SIG-M5 treated with dmso at 0.1 percent for 504 hours (cell line): ENCODE measurements at regions not wholly inside any gene's neighbourhood (a gene's known extent, or its start where the extent isn't known, plus 50 kb on each side); places are given as distances from the start of the nearest gene placed in this dataset.

Source experiments
- DNase-seq: peaks from one replicate; lab custom pipeline; 2025; ENCODE audit not compliant: unreplicated experiment; lab: John Stamatoyannopoulos, UW

DNA sequence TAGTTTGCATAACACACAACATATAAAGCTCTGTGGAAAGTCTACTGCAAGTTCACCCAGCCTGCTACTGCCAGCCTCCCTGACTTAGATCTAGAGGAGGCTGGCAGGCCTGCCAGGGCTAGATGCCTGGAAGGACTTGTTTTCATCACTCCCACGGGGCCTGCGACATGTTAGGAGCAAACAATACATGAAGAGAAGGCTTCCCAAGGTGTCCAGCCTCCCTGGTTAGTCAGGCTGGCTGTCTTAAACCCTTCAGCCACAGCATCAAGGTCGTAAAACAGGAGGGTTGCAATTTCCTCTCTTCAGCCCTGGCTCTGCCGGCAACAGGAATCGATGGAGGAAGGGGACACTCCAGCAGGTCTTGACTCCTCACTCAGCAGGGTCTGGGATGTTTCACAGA, 104.5 kb downstream of the NGF start:
- DNase-seq: no peak

DNA sequence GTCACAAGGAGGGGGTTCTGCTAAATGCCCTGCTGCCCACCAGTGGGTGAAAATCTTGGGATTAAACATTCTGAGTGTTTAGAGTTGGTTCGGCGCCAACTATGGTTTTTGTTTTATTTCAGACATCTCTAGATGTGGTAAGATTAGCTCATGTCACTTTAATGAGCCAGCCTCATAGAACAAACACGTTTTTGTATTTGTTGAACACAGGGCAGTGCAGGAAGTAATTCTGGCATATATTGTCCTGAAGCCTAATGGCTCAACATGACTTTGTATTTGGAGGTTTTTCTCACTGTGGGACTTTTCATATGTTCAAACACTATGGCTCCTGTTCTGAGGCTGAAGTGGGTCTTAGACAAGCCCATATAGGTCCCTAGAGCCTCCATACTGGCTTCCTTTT, 107.8 kb downstream of the NGF start:
- peak; percentile 1 for DNase-seq

DNA sequence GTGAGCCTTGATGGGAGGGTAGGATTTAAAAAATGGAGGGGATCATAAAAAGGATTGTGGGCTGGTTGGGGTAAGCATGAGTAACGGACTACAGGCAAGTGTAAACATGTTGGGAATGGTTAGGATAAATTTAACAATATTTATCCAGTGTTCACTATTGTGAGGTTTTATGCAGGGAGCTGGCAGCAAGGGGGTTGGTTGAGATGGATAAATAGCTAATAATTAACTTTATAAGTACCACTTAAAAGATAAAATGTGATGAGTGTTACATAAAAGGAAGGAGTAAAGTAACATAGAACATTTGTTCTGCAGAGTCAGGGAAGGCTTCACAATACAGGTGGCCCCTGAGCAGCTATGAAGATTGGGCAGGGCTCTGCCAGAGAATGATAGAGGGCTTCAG, 109.0 kb downstream of the NGF start:
- no peak for DNase-seq

DNA sequence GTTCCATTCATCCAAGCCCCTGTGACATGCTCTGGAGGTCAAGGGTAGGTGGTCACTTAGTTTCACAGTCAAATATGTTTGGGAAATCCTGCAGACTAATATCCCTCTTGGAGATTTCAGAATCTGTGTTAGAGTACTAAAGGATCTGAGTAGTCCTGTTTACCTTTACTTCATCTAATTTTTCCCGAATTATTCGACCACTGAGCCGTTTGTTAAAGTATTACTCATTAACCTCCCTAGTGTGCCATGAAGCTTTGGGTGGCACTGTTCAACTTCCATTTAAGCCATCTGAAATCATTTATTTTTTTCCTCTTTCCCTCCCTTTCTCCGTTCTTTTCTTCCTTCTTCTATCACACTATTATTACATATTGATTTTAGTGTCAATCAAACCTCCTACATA, 109.9 kb downstream of the NGF start:
- no peak for DNase-seq

DNA sequence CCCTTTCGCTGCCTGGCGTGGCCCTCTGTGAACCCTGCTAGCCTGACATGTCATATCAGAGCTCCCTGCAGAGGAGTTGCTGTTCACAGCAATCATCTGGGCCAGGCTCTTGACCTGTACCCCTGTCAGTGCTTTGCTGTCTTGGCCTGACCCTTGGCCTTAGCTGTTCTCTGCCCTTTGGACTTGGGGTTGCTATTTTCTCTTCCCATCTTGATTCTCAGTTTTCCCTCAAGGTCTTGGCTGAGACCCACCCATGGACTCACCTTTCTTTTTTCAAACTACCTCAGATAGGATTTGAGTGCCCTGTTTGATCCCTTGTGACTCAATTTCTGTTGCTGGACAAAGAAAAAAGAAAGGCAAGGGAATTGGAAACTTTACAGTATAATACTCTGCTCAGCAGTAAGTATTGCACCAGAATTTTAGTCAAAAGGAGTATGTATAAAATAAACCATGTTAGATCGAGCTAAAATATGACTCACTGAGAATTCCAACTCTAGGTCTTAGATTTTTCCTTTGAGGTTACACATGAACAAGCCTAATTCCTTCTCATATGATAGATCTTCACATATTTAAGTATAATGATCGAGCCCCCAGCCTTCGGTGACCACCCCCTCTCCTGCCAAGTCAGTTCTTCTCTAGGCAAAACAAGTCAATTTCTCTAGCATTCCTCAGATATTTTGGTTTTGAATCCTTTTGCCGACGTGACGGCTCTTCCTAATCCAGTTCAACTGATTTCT, 110.5 kb downstream of the NGF start:
- no peak for DNase-seq

DNA sequence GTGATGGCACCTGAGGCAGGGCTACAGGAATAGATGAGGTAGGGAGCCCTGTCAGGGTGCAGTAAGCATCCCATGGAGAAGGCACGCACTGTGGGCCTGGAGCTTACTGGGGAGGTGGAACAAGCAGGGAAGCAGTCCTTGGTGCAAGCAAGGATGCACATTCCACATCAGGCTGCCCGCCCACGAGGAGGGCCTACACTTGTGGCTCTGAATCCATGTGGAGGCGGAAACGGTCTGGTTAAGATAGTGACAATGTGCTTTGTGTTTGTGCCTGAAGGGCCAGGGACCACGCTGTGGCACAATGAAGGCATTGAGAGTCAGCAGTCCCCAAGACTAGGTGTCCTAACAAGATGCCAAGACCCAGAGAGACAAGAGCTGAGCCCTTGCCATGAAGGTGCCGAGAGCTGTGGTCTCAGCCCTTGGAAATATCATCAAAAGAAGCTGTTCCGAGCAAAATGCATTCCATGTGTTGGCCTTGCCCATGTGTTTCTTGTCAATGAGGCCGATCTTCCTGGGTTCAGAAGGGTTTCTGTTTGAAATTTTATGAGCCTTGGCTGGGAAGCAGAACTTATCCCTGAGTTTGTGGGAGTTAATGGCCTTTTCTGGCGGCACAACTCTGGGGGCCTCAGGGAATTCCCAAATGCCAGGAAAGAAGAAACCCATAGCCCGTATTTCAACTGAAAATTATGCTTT, 111.9 kb downstream of the NGF start:
- DNase-seq: no peak

DNA sequence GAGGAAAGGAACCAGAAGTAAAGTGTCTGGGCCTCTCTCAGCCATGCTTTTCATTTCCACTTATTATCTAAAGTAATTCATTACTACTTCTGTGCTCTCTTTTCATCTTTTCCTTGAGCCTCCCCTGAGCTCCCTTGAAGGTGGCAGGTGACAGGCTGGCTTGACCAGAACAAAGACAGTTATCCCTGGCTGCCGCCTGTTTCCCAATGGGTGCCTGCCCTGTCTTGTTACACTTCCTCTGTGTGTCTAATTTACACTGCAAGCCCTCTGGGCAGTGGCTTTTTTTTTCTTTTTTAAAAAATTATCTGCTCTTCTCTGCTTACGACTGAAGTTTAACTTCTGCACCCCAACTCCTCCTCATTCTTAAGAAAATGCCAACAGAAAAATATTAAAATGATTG, 113.4 kb downstream of the NGF start:
- DNase-seq: no peak

DNA sequence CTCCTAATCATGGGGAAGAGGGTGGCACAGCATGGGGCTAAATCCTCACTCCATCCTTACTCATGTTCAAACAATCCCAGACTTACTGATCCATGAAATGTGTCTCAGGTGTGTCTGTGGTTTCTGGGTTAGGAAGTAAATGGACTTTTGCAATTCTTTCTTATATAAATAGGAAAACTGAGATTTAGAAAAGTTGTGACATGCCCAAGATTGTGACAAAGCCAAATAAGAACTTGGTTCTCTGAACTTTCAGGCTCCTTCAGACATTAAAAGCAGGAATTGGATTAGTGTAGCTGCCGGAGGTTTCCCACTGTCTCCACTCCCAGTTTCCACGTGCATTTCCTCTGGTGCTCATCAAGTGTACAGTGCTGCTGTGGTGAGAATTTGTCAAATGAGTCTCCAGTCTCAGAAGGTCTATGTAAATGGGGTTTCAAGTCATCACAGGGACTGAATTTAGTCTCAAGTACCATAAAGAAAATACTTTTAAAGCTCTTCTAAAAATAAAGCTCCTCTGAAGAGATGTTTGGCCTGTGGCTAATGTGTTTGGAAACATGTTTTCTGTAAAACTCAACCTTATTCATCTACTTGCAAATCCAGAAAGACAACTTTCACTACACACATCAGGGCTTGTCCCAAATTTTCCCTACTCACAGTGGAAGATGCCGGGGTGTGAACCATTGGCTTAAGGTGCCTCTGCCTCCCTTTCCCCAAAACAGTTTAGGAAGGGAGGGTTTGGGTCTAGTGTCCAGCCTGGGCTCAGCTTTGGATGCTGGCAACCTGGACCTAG, 115.2 kb downstream of the NGF start:
- no peak for DNase-seq

DNA sequence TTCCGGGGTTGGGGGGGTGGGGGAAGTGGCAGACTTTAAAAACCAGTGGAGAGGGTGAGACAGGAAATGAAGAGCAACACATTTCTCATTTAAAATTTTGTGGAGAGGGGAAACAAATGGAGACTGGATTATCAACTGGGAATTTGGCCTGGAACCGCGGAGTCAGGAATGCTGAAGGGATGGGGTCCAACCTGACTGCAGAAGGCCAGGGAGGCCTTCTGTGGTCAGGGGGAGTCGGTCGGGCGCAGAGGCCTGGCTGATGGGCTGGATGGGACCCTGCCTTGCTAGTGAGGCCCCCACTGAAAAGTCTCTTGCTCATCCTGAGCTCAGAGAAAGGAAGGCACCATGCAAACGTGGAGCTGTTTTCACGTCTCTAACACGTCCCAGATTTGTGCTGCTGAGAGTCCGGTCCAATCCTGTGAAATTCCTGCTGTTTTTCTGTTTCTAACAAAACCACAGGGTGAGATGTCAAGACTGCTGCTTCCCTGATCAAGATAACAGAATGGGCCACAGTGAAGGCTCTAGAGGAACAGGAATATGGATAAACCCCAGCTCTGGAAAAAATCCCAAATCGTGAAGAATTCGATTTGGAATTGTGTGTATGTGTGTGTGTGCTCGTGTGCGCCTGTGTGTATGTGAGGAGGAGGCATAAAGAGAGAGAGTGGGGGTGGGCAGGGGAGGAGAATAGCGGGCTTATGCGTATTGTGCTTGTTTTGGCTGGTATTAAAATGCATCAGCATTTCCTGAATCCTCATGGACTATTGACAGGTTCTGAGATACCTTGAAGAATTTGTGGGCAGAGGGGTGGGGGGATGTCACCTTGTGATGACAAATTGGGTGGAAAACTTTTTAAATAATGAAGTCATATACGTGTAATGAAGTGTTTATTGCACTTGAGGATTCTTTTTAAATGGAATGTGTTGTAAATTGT, 117.4 kb downstream of the NGF start:
- DNase-seq: no peak

DNA sequence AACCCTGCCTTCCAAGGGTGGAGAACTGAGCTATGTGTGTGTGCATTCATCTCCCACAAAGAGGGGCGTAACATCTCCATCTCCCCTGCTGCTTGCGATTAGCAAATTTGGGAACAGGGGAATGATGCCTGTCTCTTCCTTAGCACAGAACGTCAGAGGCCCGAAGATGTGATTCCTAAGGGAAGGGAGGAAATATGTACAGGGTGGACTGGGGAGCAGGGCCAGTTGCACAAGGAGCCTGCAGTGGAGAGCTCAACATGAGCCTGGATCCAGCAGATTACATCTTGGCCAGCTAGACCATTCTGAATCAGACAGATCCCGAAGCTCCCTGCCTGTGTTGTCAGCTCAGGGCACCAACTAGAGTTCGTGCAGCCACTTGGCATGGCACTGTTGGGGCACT, 118.1 kb downstream of the NGF start:
- DNase-seq: no peak

DNA sequence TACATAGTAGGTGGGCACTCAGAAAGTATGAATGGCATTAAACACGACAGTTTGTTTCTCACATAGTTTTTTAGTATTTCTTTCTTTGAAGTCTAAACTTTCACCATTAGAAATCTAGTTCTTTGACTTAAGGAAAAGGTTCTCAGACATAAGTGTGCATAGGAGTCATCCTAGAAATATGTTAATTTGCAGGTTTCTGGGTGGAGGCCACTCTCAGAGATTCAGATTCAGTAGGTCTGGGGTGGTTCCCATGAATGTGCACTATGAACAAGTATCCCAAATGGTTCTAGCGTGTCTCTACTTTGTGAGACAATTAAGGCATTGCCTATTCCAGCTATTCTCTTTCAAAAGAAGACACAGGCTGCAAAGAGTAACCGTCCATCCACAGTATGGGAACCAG, 119.3 kb downstream of the NGF start:
- no peak for DNase-seq

DNA sequence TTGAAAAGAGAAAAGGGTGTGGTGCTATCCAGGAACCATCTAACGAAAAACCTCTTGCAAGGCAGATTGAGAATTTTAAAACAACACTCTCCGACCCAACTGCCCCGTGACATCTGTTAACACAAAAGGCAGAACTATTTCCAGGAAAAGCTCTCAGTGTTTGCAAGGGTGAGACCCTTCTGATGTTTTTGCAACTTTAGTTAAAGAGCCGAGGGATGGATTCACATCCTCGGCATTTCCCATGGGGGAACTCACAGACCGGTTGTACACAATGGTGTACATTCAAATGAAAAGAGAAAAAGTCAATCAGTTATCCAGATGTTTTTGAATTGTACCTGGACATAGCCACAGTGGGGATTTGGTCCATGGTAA, 120.0 kb downstream of the NGF start:
- DNase-seq: no peak

DNA sequence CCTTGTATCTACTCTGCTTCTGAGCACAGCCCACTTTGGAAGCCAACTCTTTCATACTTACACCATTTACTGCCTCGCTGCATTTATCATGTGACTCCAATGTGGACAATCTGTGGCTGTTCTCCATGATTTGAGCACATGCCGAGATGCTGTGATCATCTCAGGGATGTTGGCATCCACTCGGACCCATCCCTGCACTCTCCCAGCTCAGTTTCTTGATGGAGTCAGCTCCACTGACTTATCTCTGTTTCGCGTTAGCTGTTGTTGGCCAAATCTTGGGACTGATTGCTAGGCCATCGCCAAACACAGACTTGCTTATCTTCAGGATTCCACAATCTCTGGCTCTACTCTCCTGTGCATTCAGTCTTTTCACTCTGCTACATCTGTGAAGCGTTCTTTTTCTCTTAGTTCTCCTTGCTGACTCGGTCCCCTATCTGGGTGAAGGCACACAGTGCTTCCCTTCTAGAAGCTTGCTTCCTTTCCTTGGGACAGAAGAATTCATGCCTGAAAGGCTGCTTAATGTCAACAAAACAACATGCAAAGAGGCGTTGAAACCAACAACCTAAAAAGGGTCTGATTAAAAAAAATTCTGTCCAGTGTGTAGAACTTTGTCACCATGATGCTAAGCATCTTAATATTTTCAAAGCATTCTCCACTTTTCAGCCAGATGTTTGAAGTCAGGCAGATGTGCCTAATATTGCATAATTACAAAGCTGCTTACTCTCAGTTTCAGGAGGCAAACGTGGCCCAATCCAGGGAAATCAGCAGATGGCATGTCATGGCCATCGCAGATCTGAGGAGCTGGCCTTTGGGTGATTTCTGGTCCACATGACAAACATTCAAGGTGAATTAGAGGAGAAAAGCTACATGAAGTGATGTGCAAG, 120.7 kb downstream of the NGF start:
- no peak for DNase-seq

DNA sequence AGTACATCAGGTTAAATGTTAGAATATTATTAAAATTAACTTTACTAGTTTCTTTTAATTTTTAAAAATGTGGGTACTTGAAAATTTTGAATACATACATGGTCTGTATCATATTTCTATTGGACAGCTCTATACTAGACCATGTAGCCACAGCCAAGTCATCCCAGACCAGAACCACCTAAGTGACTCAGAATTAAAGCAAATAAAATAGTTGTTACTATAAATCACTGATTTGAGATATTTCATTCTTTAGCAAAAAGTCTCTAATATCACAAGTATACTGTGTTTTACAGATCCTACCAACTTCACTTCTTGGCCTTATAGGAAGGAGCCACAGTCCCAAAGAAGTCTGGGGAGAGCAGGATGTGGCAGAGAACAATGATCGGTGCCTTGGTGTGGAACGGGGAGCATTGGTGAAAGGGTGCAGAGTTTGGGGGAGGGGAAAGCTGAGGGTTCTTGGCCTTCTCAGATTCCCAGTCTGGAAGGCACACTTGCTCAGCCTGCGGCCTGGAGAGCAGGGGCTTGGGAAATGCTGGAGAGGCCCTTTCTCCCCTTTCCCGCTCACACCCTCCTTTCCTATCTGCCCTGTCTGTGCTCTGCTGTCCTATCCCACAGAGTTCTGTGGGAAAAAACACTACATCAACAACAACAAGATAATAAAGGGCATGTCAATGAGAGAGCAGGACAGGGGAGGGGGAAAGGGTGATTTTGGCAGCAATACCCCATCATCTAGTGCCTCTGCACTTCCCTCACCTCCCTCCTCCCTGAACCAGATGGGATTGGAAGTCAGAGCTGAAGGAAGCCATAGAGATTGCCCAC, 122.1 kb downstream of the NGF start:
- DNase-seq: no peak

DNA sequence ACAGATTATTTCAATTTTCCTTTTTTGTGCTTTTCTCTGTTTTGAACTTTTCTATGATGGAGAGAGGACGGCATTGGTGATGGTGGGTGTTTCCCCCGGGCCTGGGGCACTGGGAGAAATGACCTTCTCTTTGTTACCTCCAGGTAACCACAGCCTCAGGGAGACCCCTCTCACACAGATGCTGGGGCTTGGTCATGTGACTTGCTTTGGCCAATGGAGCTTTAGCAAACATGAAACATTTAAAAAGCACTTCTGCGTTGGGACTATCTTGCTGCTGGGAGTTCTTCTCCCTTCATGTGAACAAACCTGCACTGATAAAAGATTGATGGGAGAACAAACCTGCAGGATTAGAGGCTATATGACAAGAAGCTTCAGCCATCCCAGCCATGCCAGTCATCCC, 122.9 kb downstream of the NGF start:
- DNase-seq: no peak

DNA sequence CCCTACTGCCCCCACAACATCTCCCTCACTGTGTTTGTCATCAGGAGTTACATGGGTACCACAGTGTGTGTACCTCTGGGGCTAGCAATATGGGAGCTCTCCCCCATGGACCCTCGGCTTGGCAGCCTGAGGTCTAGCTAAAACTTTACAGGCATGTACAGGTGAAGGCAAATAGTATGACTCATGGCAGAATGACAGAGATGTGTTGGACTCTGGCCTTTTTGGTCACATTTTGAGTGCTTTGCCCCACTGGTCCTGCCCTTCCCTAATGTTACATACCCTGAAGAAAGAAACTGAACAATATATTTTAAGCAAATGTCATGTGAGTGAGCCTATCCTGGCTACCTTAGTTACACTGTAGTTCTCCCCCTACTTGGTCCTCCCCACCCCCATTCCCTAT, 124.0 kb downstream of the NGF start:
- no peak for DNase-seq

DNA sequence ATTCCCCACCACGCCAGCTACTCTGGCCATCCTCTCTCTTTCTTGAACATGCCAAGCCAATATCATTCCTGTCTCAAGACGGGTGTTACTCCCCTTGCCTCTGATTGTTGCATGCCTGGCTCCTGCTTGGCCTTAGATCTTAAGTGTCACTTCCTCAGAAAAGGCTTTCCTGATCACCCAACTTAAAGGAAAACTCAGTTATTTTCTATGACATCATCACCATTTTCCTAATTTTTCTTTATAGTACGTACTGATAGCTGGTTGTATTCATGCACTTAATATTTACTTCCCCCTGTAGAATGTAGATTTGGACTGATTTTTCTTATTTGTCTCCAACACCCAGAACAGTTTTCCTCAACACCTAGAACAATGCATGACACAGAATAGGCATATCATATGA, 123.8 kb upstream of the TSPAN2 start:
- DNase-seq: no peak

DNA sequence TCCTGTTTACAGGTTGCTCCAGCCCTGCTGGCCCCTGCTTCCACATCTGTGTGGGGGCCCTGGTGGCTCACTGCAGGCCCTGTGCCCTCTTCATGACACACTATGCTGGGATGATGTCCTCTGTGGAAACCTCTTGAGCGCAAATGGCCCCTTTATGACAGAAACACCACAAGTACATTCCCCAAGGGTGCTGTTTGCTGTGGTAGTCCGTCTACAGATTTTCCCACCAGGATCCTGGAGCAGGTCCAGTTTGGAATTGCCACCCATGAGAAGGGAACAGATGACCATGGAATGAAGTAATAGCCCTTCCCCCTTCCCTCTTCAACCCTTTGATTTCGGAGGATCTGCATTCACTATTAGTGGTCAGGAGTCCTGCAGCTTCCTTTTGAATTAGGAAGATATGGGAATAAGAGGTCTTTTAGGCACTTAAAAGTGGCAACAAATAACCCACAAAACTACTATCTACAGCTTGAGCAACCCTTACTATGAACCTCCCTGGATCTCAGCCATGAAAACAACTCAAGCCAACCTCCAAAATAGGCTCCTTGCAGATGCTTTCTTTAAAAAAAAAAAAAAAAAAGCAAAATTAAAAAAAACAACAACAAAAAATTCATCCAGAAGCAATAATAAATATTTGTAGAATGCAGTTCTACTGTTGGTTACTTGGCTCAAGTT, 121.9 kb upstream of the TSPAN2 start:
- no peak for DNase-seq

DNA sequence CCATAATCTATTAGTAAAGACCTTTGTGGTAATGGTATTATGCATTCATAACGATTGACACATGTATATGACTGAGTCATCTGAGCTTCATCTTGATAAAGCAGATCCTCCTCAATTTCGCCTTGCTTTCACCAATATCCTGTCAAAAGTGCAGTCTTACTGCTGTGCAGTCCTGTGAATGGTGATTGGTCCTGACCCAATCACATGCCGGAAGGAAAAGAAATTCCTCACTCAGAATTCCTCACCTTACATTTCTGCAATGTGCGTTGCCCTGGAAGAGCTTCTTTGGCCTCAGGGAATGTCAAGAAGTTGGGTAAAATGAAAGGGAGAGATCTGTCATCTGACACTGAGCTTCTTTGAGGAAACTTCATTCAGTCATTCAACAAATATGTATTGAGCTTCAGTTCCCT, 121.0 kb upstream of the TSPAN2 start:
- no peak for DNase-seq
